ENCODE measurements at regions not wholly inside any gene's neighbourhood (a gene's known extent, or its start where the extent isn't known, plus 50 kb on each side); places are given as distances from the start of the nearest gene placed in this dataset.
"Not testable (repeated sequence)": the region's sequence is repeated elsewhere in the genome, so short reads cannot be mapped to it uniquely, and the experiment has no call there.

- H3K4me1 Mint-ChIP-seq: peaks cover 35% of the 10 kb centered on the region
- DNase-seq (ENCODE audit: low read depth, low spot score): no peak
- no peaks in the 10 kb centered on the region for H3K36me3 Mint-ChIP-seq (ENCODE audit: low read depth)
- no peak overlapping the region for H3K4me3 Mint-ChIP-seq
- H3K27me3 Mint-ChIP-seq (ENCODE audit: low read depth): no peaks in the 10 kb centered on the region
- H3K9me3 Mint-ChIP-seq: no peaks in the 10 kb centered on the region
- H3K27ac Mint-ChIP-seq (ENCODE audit: unreplicated experiment): peak overlapping the region; percentile 31
- no peak for TF ChIP-seq CTCF (conservative IDR thresholded peaks at IDR 0.05)
Observed at GRCh38 chr12:131231032-131231980, 277.6 kb downstream of the ADGRD1 start.

DNA sequence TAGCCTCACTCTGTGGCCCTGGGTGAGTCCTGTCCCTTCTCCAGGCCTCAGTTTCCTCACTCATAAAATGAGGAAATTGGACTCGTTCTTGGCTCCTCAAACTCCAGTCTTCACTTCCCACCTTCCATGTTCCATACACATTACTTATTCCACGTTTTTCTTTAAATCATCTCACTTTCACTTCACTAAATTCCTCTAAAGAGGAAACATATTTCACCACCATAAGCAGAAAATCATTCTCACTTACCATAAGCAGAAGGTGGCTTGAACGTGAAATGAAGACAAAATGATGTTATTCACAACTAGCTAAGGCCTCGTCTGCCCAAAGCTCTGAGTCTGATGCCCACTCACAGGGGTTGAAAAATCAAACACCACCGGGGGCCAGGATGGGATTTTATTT is 278.3 kb downstream of the ADGRD1 start:
- no peaks in the 10 kb centered on the region for H3K27me3 Mint-ChIP-seq (ENCODE audit: low read depth)
- H3K4me3 Mint-ChIP-seq: no peak overlapping the region
- no peaks in the 10 kb centered on the region for H3K36me3 Mint-ChIP-seq (ENCODE audit: low read depth)
- H3K4me1 Mint-ChIP-seq: peaks cover 36% of the 10 kb centered on the region
- H3K9me3 Mint-ChIP-seq: no peaks in the 10 kb centered on the region
- TF ChIP-seq CTCF (conservative IDR thresholded peaks at IDR 0.05): no peak
- no peak overlapping the region for H3K27ac Mint-ChIP-seq (ENCODE audit: unreplicated experiment)
- no peak for DNase-seq (ENCODE audit: low read depth, low spot score)

DNA sequence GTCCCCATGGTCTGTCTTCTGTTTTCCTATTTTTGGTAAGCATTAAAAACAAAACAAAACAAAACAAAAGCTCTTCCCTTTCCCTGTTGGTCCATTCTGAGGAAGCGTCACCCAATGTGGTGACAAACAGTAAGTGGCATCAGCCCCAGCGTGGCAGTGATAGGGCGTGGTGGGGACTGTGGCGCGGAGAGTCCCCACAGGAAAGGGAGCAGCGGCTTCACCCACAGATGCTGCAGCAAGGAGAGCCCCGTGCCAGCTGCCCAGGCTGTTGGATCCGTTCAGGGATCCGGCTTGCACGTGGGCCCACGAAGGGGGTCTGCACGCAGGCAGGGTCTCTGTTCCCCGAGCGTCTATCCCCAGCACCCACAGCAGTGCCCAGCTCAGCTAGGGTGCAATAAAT is 279.2 kb downstream of the ADGRD1 start:
- not testable (repeated sequence) for H3K27me3 Mint-ChIP-seq (ENCODE audit: low read depth); H3K4me3 Mint-ChIP-seq; DNase-seq (ENCODE audit: low read depth, low spot score); H3K36me3 Mint-ChIP-seq (ENCODE audit: low read depth); H3K9me3 Mint-ChIP-seq; H3K27ac Mint-ChIP-seq (ENCODE audit: unreplicated experiment)
- H3K4me1 Mint-ChIP-seq: peaks cover 38% of the 10 kb centered on the region

GRCh38 chr12:131233850-131234789 is 280.4 kb downstream of the ADGRD1 start:
- not testable (repeated sequence) for H3K9me3 Mint-ChIP-seq; H3K4me3 Mint-ChIP-seq; H3K27ac Mint-ChIP-seq (ENCODE audit: unreplicated experiment); H3K36me3 Mint-ChIP-seq (ENCODE audit: low read depth); H3K27me3 Mint-ChIP-seq (ENCODE audit: low read depth); DNase-seq (ENCODE audit: low read depth, low spot score)
- peaks cover 29% of the 10 kb centered on the region for H3K4me1 Mint-ChIP-seq

DNA sequence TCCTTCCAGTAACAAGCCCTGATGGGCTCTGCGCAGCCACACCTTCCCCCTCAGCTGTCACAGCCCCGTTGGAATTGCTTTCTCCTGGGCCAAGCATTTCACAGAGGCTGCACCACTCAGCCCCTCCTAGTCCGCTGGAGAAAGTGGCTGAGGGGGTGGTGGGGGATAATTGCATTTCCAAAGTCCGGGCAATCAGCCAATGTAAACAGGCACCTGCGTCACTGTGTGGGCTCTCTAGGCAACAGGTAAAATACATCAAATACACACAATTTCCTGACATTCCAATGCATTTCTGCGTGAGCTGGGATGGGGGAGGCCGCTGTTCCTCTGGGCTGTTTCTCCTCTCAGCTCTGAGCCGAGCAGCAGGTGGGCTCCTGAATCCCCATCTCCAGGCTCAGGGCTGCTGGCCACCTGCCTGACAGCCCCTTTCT is 281.1 kb downstream of the ADGRD1 start:
- H3K4me3 Mint-ChIP-seq; H3K27ac Mint-ChIP-seq (ENCODE audit: unreplicated experiment): not testable (repeated sequence)

DNA sequence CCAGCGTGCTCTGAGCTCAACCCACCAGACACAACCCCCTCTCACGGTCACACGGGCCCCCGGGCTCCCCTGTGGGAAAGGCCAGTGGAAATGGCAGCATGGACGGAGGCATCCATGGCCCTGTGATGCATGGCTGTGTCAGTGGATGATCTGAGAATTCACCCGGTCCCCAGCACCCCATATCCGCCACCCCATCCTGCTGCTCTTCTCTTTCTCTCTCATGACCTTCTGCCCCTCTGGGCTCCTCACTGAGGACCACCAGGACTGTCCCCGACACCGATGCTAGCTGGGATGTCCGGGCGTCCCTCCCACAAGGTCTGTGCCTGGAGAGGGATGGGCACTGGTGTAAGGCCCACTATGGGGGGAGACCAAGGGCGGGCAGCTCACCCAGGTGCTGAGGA is 282.2 kb downstream of the ADGRD1 start:
- TF ChIP-seq CTCF (conservative IDR thresholded peaks at IDR 0.05): no peak
- DNase-seq (ENCODE audit: low read depth, low spot score): no peak
- H3K36me3 Mint-ChIP-seq (ENCODE audit: low read depth): no peaks in the 10 kb centered on the region
- H3K4me1 Mint-ChIP-seq: peaks cover 20% of the 10 kb centered on the region
- no peaks in the 10 kb centered on the region for H3K9me3 Mint-ChIP-seq
- H3K4me3 Mint-ChIP-seq: no peak overlapping the region
- no peaks in the 10 kb centered on the region for H3K27me3 Mint-ChIP-seq (ENCODE audit: low read depth)
- H3K27ac Mint-ChIP-seq (ENCODE audit: unreplicated experiment): no peak overlapping the region

More for the DNA sequence above, 281.1 kb downstream of the ADGRD1 start:
- H3K36me3 Mint-ChIP-seq (ENCODE audit: low read depth); DNase-seq (ENCODE audit: low read depth, low spot score); H3K27me3 Mint-ChIP-seq (ENCODE audit: low read depth); H3K9me3 Mint-ChIP-seq: not testable (repeated sequence)
- peaks cover 28% of the 10 kb centered on the region for H3K4me1 Mint-ChIP-seq

All from neural crest cell (in vitro differentiated cells).